ENCODE measurements at regions not wholly inside any gene's neighbourhood (a gene's known extent, or its start where the extent isn't known, plus 50 kb on each side); places are given as distances from the start of the nearest gene placed in this dataset.

GRCh38 chr3:21876782-21877181, 125.8 kb upstream of the ZNF385D start:
- H3K36me3 ChIP-seq (ENCODE audit: control insufficient read depth, insufficient read depth, low read length) = no peaks in the 10 kb centered on the region
- DNase-seq = no peak
- H3K27me3 ChIP-seq (replicated peaks; ENCODE audit: control insufficient read depth, insufficient read depth, low read length) = no peaks in the 10 kb centered on the region
- H3K4me1 ChIP-seq = no peaks in the 10 kb centered on the region
- H3K4me3 Mint-ChIP-seq (ENCODE audit: unreplicated experiment) = no peak overlapping the region
- H3K4me1 Mint-ChIP-seq (ENCODE audit: low read depth, unreplicated experiment) = no peaks in the 10 kb centered on the region
- ChIA-PET POLR2A (no interaction called here), CTCF (no interaction called here)
- no peak overlapping the region for H3K27ac Mint-ChIP-seq (ENCODE audit: unreplicated experiment)
- no peak overlapping the region for H3K4me3 ChIP-seq (ENCODE audit: low read depth, low read length)
- no peak for TF ChIP-seq CTCF (IDR thresholded peaks at IDR 0.05; ENCODE audit: insufficient read depth in 1 of 2, low read depth in 1 of 2, low read length in 1 of 2, severe bottlenecking in 1 of 2, unreplicated experiment in 1 of 2)
- peaks cover 16% of the 10 kb centered on the region for H3K9me3 Mint-ChIP-seq (ENCODE audit: unreplicated experiment)
- no peaks in the 10 kb centered on the region for H3K36me3 Mint-ChIP-seq (ENCODE audit: insufficient read depth, unreplicated experiment)
- no peaks in the 10 kb centered on the region for H3K9me3 ChIP-seq
- intact Hi-C loops (cut with micrococcal nuclease; ENCODE audit: unreplicated experiment) = no loop called here
- H3K27me3 Mint-ChIP-seq (ENCODE audit: insufficient read depth, unreplicated experiment) = no peaks in the 10 kb centered on the region
- no TSS peak for BruUV-seq (replicated peaks)

GRCh38 chr3:21877214-21877754, 126.3 kb upstream of the ZNF385D start:
- no peak overlapping the region for H3K4me3 Mint-ChIP-seq (ENCODE audit: unreplicated experiment)
- no peaks in the 10 kb centered on the region for H3K27me3 Mint-ChIP-seq (ENCODE audit: insufficient read depth, unreplicated experiment)
- ChIA-PET CTCF (no interaction called here), POLR2A (no interaction called here)
- Histone ChIP-seq H3K36me3 (ENCODE audit: control insufficient read depth, insufficient read depth, low read length) (no peaks in the 10 kb centered on the region), H3K4me3 (ENCODE audit: low read depth, low read length) (no peak overlapping the region), H3K27me3 (replicated peaks; ENCODE audit: control insufficient read depth, insufficient read depth, low read length) (no peaks in the 10 kb centered on the region), H3K4me1 (no peaks in the 10 kb centered on the region), H3K9me3 (no peaks in the 10 kb centered on the region)
- H3K36me3 Mint-ChIP-seq (ENCODE audit: insufficient read depth, unreplicated experiment) = no peaks in the 10 kb centered on the region
- H3K4me1 Mint-ChIP-seq (ENCODE audit: low read depth, unreplicated experiment) = no peaks in the 10 kb centered on the region
- no peak overlapping the region for H3K27ac Mint-ChIP-seq (ENCODE audit: unreplicated experiment)
- intact Hi-C loops (cut with micrococcal nuclease; ENCODE audit: unreplicated experiment) = no loop called here
- H3K9me3 Mint-ChIP-seq (ENCODE audit: unreplicated experiment) = peaks cover 16% of the 10 kb centered on the region
- no peak for DNase-seq
- no peak for TF ChIP-seq CTCF (IDR thresholded peaks at IDR 0.05; ENCODE audit: insufficient read depth in 1 of 2, low read depth in 1 of 2, low read length in 1 of 2, severe bottlenecking in 1 of 2, unreplicated experiment in 1 of 2)
- BruUV-seq (replicated peaks) = no TSS peak

GRCh38 chr3:21879184-21879886, 128.3 kb upstream of the ZNF385D start:
- TF ChIP-seq CTCF (IDR thresholded peaks at IDR 0.05; ENCODE audit: insufficient read depth in 1 of 2, low read depth in 1 of 2, low read length in 1 of 2, severe bottlenecking in 1 of 2, unreplicated experiment in 1 of 2) = no peak
- Mint-ChIP-seq H3K4me1 (ENCODE audit: low read depth, unreplicated experiment) (no peaks in the 10 kb centered on the region), H3K27ac (ENCODE audit: unreplicated experiment) (no peak overlapping the region), H3K36me3 (ENCODE audit: insufficient read depth, unreplicated experiment) (no peaks in the 10 kb centered on the region), H3K9me3 (ENCODE audit: unreplicated experiment) (peaks cover 15% of the 10 kb centered on the region), H3K27me3 (ENCODE audit: insufficient read depth, unreplicated experiment) (no peaks in the 10 kb centered on the region), H3K4me3 (ENCODE audit: unreplicated experiment) (no peak overlapping the region)
- no peak overlapping the region for H3K4me3 ChIP-seq (ENCODE audit: low read depth, low read length)
- no peak for DNase-seq
- BruUV-seq (replicated peaks) = no TSS peak
- ChIA-PET POLR2A (no interaction called here), CTCF (no interaction called here)
- no peaks in the 10 kb centered on the region for H3K9me3 ChIP-seq
- H3K36me3 ChIP-seq (ENCODE audit: control insufficient read depth, insufficient read depth, low read length) = no peaks in the 10 kb centered on the region
- intact Hi-C loops (cut with micrococcal nuclease; ENCODE audit: unreplicated experiment) = no loop called here
- no peaks in the 10 kb centered on the region for H3K27me3 ChIP-seq (replicated peaks; ENCODE audit: control insufficient read depth, insufficient read depth, low read length)
- H3K4me1 ChIP-seq = no peaks in the 10 kb centered on the region

Measured in Caco-2 (cell line).